GM12891 (cell line): ENCODE measurements at regions not wholly inside any gene's neighbourhood (a gene's known extent, or its start where the extent isn't known, plus 50 kb on each side); places are given as distances from the start of the nearest gene placed in this dataset.

Experiments
- PAX5 ChIP-seq: IDR thresholded peaks from 2 replicates; pipeline ENCODE4 v1.6.1; 2011; ENCODE audit warnings: low read length, moderate library complexity, mild to moderate bottlenecking; ENCODE audit not compliant: insufficient read depth, severe bottlenecking
- POLR2A ChIP-seq: IDR thresholded peaks from 2 replicates; pipeline ENCODE4 v1.6.1; 2011; ENCODE audit warnings: low read depth, low read length, control low read depth
- POLR2AphosphoS5 ChIP-seq: IDR thresholded peaks from 2 replicates; pipeline ENCODE4 v1.6.1; 2011; ENCODE audit warnings: low read depth, low read length, control low read depth
- SPI1 ChIP-seq: IDR thresholded peaks from 2 replicates; pipeline ENCODE4 v1.6.1; 2011; ENCODE audit warnings: low read depth, low read length, control low read depth
- TAF1 ChIP-seq: IDR thresholded peaks from 2 replicates; pipeline ENCODE4 v1.6.1; 2011; ENCODE audit warnings: low read depth, low read length, control low read depth

GRCh38 chr9:80707120-80707519, 982.2 kb downstream of the TLE1 start:
- TF ChIP-seq POLR2A: no peak
- TF ChIP-seq SPI1: no peak
- TF ChIP-seq POLR2AphosphoS5: no peak
- TF ChIP-seq TAF1: no peak
- TF ChIP-seq PAX5: no peak
